WTC11 (cell line): ENCODE measurements at regions not wholly inside any gene's neighbourhood (a gene's known extent, or its start where the extent isn't known, plus 50 kb on each side); places are given as distances from the start of the nearest gene placed in this dataset.

Experiments
- ATAC-seq: fragments of 200-7000 bp; cut with Tn5 transposase; 2 replicates; pipeline ENCODE4 v1.10.0; 2021; ENCODE audit warnings: mild to moderate bottlenecking, moderate library complexity
- CTCF ChIA-PET: fragments of 300-600 bp; sonication (Branson Sonifier 250); formaldehyde crosslinking; loops from one replicate; lab custom pipeline; 2021; ENCODE audit warnings: antibody characterized with exemption; lab: Charles Lee
- POLR2A ChIA-PET: fragments of 350-600 bp; sonication (Branson Sonifier 250); formaldehyde crosslinking; loops from one replicate; lab custom pipeline; 2021; ENCODE audit warnings: antibody characterized with exemption; lab: Charles Lee
- DNase-seq: peaks from one replicate; pipeline ENCODE4 v3.0.0; 2021; ENCODE audit warnings: low spot score
- H3K27ac Mint-ChIP-seq: 2 replicates; pipeline ENCODE4 v1.8.0; 2021; ENCODE audit warnings: mixed read lengths
- H3K27me3 Mint-ChIP-seq: 2 replicates; pipeline ENCODE4 v1.8.0; 2021; ENCODE audit warnings: low read depth, mild to moderate bottlenecking, moderate library complexity, mixed read lengths
- H3K36me3 Mint-ChIP-seq: 2 replicates; pipeline ENCODE4 v1.8.0; 2021; ENCODE audit warnings: mixed read lengths
- H3K4me1 Mint-ChIP-seq: 2 replicates; pipeline ENCODE4 v1.8.0; 2022; ENCODE audit warnings: mixed read lengths
- H3K4me3 Mint-ChIP-seq: 2 replicates; pipeline ENCODE4 v1.8.0; 2021; ENCODE audit warnings: mild to moderate bottlenecking, moderate library complexity, mixed read lengths
- H3K9me3 Mint-ChIP-seq: 2 replicates; pipeline ENCODE4 v1.8.0; 2021; ENCODE audit warnings: mixed read lengths
- ATF1 ChIP-seq: sonication (generic); formaldehyde crosslinking; IDR thresholded peaks from 2 replicates; pipeline ENCODE4 v1.8.1; 2023; ENCODE audit warnings: mild to moderate bottlenecking, moderate library complexity, missing genetic modification reagents
- ATF3 ChIP-seq: sonication (generic); formaldehyde crosslinking; conservative IDR thresholded peaks from 2 replicates; pipeline ENCODE4 v1.8.1; 2022; ENCODE audit warnings: mild to moderate bottlenecking, missing genetic modification reagents
- CDX4 ChIP-seq: fragments of 250-450 bp; sonication (Bioruptor Pico); IDR thresholded peaks from 2 replicates; pipeline ENCODE4 v1.9.0; 2021; ENCODE audit warnings: moderate library complexity, mild to moderate bottlenecking, inconsistent platforms, borderline replicate concordance
- CREB1 ChIP-seq: sonication (generic); formaldehyde crosslinking; IDR thresholded peaks from 2 replicates; pipeline ENCODE4 v1.8.0; 2023; ENCODE audit warnings: mild to moderate bottlenecking, missing genetic modification reagents
- ETV6 ChIP-seq: sonication (generic); formaldehyde crosslinking; IDR thresholded peaks from 2 replicates; pipeline ENCODE4 v1.8.1; 2022; ENCODE audit warnings: mild to moderate bottlenecking, missing genetic modification reagents
- FOXK1 ChIP-seq: sonication (generic); formaldehyde crosslinking; IDR thresholded peaks from 2 replicates; pipeline ENCODE4 v1.8.0; 2022; ENCODE audit warnings: mild to moderate bottlenecking, moderate library complexity, missing genetic modification reagents
- FOXP1 ChIP-seq: sonication (generic); formaldehyde crosslinking; IDR thresholded peaks from 2 replicates; pipeline ENCODE4 v1.8.0; 2022; ENCODE audit warnings: missing genetic modification reagents, mild to moderate bottlenecking, moderate library complexity, borderline replicate concordance
- FOXP4 ChIP-seq: sonication (generic); formaldehyde crosslinking; IDR thresholded peaks from 2 replicates; pipeline ENCODE4 v1.8.0; 2022; ENCODE audit warnings: mild to moderate bottlenecking, missing genetic modification reagents
- HMGA2 ChIP-seq: fragments of 250-450 bp; sonication (Bioruptor Pico); IDR thresholded peaks from 2 replicates; pipeline ENCODE4 v1.4.0; 2021; ENCODE audit warnings: mild to moderate bottlenecking, moderate library complexity
- HMGXB4 ChIP-seq: sonication (generic); formaldehyde crosslinking; IDR thresholded peaks from 2 replicates; pipeline ENCODE4 v1.8.1; 2023; ENCODE audit warnings: mild to moderate bottlenecking, moderate library complexity, missing genetic modification reagents
- IRF1 ChIP-seq: sonication (generic); formaldehyde crosslinking; IDR thresholded peaks from 2 replicates; pipeline ENCODE4 v1.8.0; 2023; ENCODE audit warnings: missing genetic modification reagents
- MXD4 ChIP-seq: fragments of 250-450 bp; sonication (Bioruptor Pico); IDR thresholded peaks from 2 replicates; pipeline ENCODE4 v1.8.0; 2021; ENCODE audit warnings: mild to moderate bottlenecking, moderate library complexity, borderline replicate concordance
- NFE2L1 ChIP-seq: sonication (generic); formaldehyde crosslinking; IDR thresholded peaks from 2 replicates; pipeline ENCODE4 v1.8.1; 2023; ENCODE audit warnings: missing genetic modification reagents
- NFYB ChIP-seq: sonication (generic); formaldehyde crosslinking; conservative IDR thresholded peaks from 2 replicates; pipeline ENCODE4 v1.8.0; 2022; ENCODE audit warnings: low read depth, missing genetic modification reagents
- OVOL2 ChIP-seq: fragments of 250-450 bp; sonication (Bioruptor Pico); IDR thresholded peaks from 2 replicates; pipeline ENCODE4 v1.9.0; 2021; ENCODE audit warnings: mild to moderate bottlenecking, borderline replicate concordance
- PRDM15 ChIP-seq: sonication (generic); formaldehyde crosslinking; IDR thresholded peaks from 2 replicates; pipeline ENCODE4 v1.8.0; 2022; ENCODE audit warnings: missing genetic modification reagents
- RORB ChIP-seq: fragments of 250-450 bp; sonication (Bioruptor Pico); IDR thresholded peaks from 2 replicates; pipeline ENCODE4 v1.9.0; 2021; ENCODE audit warnings: mild to moderate bottlenecking
- TEAD1 ChIP-seq: sonication (generic); formaldehyde crosslinking; IDR thresholded peaks from 2 replicates; pipeline ENCODE4 v1.8.0; 2022; ENCODE audit warnings: mild to moderate bottlenecking, missing genetic modification reagents
- USF1 ChIP-seq: sonication (generic); formaldehyde crosslinking; IDR thresholded peaks from 2 replicates; pipeline ENCODE4 v1.8.0; 2022; ENCODE audit warnings: mild to moderate bottlenecking, missing genetic modification reagents
- ZBTB43 ChIP-seq: sonication (generic); formaldehyde crosslinking; IDR thresholded peaks from 2 replicates; pipeline ENCODE4 v1.8.1; 2023; ENCODE audit warnings: mild to moderate bottlenecking, missing genetic modification reagents
- ZNF138 ChIP-seq: sonication (generic); formaldehyde crosslinking; conservative IDR thresholded peaks from 2 replicates; pipeline ENCODE4 v1.8.1; 2022; ENCODE audit warnings: mild to moderate bottlenecking, moderate library complexity, missing genetic modification reagents
- ZNF396 ChIP-seq: fragments of 250-450 bp; sonication (Bioruptor Pico); IDR thresholded peaks from 2 replicates; pipeline ENCODE4 v1.8.0; 2021; ENCODE audit warnings: mild to moderate bottlenecking, moderate library complexity, borderline replicate concordance

GRCh38 chr4:156497486-156497885, 474.1 kb downstream of the PDGFC start (continued):
- TF ChIP-seq FOXP4 (CRISPR knock-in tag) = no peak

GRCh38 chr4:156496797-156497196, 474.8 kb downstream of the PDGFC start:
- peaks cover 4% of the 10 kb centered on the region for H3K9me3 Mint-ChIP-seq
- ChIA-PET POLR2A (no interaction called here), CTCF (no interaction called here)
- TF ChIP-seq ATF3 (CRISPR knock-in tag) = no peak
- no peak for TF ChIP-seq ZBTB43 (CRISPR knock-in tag)
- no peak for TF ChIP-seq HMGXB4 (CRISPR knock-in tag)
- TF ChIP-seq ZNF396 (CRISPR knock-in tag) = no peak
- TF ChIP-seq MXD4 = no peak
- no peak for TF ChIP-seq CREB1 (CRISPR knock-in tag)
- no peak for TF ChIP-seq OVOL2 (CRISPR knock-in tag)
- no peak for TF ChIP-seq IRF1
- TF ChIP-seq USF1 (CRISPR knock-in tag) = no peak
- no peak for TF ChIP-seq TEAD1 (CRISPR knock-in tag)
- no peak for TF ChIP-seq PRDM15 (CRISPR knock-in tag)
- TF ChIP-seq FOXP1 (CRISPR knock-in tag) = no peak
- peaks cover 16% of the 10 kb centered on the region for H3K4me1 Mint-ChIP-seq
- H3K27me3 Mint-ChIP-seq = no peaks in the 10 kb centered on the region
- no peak overlapping the region for H3K27ac Mint-ChIP-seq
- no peaks in the 10 kb centered on the region for H3K36me3 Mint-ChIP-seq
- no peak for ATAC-seq
- H3K4me3 Mint-ChIP-seq = no peak overlapping the region
- DNase-seq = no peak

- ChIA-PET POLR2A (no interaction called here), CTCF (no interaction called here)
- H3K27ac Mint-ChIP-seq = no peak overlapping the region
- no peaks in the 10 kb centered on the region for H3K27me3 Mint-ChIP-seq
- ATAC-seq = no peak
- no peak overlapping the region for H3K4me3 Mint-ChIP-seq
- no peaks in the 10 kb centered on the region for H3K36me3 Mint-ChIP-seq
- H3K9me3 Mint-ChIP-seq = peaks cover 13% of the 10 kb centered on the region
- DNase-seq = no peak
- H3K4me1 Mint-ChIP-seq = peaks cover 16% of the 10 kb centered on the region
- TF ChIP-seq TEAD1 (CRISPR knock-in tag) (no peak), ETV6 (CRISPR knock-in tag) (no peak), NFE2L1 (CRISPR knock-in tag) (no peak), OVOL2 (CRISPR knock-in tag) (no peak), CDX4 (CRISPR knock-in tag) (no peak), RORB (CRISPR knock-in tag) (no peak), ZNF138 (no peak), FOXK1 (CRISPR knock-in tag) (no peak), ATF1 (CRISPR knock-in tag) (no peak), HMGA2 (no peak), NFYB (CRISPR knock-in tag) (no peak)
Measured at GRCh38 chr4:156495836-156496235, 475.8 kb downstream of the PDGFC start.
